ENCODE measurements at regions not wholly inside any gene's neighbourhood (a gene's known extent, or its start where the extent isn't known, plus 50 kb on each side); places are given as distances from the start of the nearest gene placed in this dataset.

DNA sequence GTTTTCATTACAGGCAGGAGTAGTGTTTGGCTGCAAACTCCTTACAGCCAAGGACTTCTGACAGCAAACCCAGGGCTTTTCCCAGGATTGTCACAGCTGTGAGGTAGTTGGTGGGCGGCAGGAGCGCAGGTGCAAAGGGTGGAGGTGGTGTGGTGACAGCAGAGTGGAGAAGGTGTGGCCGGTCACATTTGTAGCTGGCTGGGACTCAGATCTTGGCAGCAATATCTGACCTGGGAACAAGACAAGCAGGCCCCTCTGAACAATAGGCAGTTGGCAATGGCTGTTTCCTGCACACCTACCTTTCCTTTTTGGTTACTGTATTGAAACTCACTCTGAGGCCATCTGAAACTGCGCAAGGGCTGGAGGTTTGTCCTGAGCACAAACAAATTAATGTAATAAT is 327.3 kb downstream of the COG6 start:
- CTCF ChIA-PET: interaction anchor here (1.6 kb wide), 1 partner anchor 8 kb away, joined by 3 read pairs; no protein-coding TSS in a partner anchor
- no peak for TF ChIP-seq CTCF (IDR thresholded peaks at IDR 0.05; ENCODE audit: insufficient read depth, low read length, missing control alignments)
- H3K4me3 ChIP-seq (ENCODE audit: low read depth, low read length): no peak overlapping the region
- no peak for DNase-seq (ENCODE audit: low read depth, low spot score)
- POLR2A ChIA-PET: no interaction called here

- no peak for DNase-seq (ENCODE audit: low read depth, low spot score)
- ChIA-PET CTCF (no interaction called here), POLR2A (no interaction called here)
- TF ChIP-seq CTCF (IDR thresholded peaks at IDR 0.05; ENCODE audit: insufficient read depth, low read length, missing control alignments): no peak
- H3K4me3 ChIP-seq (ENCODE audit: low read depth, low read length): no peak overlapping the region
Measured at GRCh38 chr13:39985071-39985470, 329.6 kb downstream of the COG6 start.

DNA sequence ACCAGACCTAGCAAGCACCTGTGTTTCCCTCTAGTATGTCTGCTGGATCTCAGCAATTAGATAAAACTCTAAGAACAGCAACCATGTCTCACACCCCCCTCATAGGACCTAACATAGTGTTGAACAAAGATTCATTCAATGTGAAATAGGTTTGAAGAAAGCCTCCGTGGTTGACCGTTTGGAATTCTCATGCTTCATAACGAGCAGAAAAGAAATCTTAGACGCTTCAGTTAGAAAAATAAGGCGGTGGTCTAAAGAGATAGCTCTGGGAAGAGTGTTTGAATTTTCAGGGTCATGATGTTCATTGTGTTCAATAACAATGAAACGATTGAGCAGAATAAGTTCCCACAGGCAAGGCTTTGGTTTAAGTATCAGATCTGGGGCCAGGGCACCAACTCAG is 332.9 kb downstream of the COG6 start:
- CTCF ChIA-PET: no interaction called here
- DNase-seq (ENCODE audit: low read depth, low spot score): no peak
- POLR2A ChIA-PET: no interaction called here
- H3K4me3 ChIP-seq (ENCODE audit: low read depth, low read length): no peak overlapping the region
- TF ChIP-seq CTCF (IDR thresholded peaks at IDR 0.05; ENCODE audit: insufficient read depth, low read length, missing control alignments): no peak

- no peak for DNase-seq (ENCODE audit: low read depth, low spot score)
- no peak for TF ChIP-seq CTCF (IDR thresholded peaks at IDR 0.05; ENCODE audit: insufficient read depth, low read length, missing control alignments)
- no peak overlapping the region for H3K4me3 ChIP-seq (ENCODE audit: low read depth, low read length)
- ChIA-PET CTCF (no interaction called here), POLR2A (no interaction called here)
Measured at GRCh38 chr13:39998166-39998565, 342.7 kb downstream of the COG6 start.

GRCh38 chr13:40002016-40002415 is 346.6 kb downstream of the COG6 start:
- CTCF ChIA-PET: no interaction called here
- TF ChIP-seq CTCF (IDR thresholded peaks at IDR 0.05; ENCODE audit: insufficient read depth, low read length, missing control alignments): no peak
- H3K4me3 ChIP-seq (ENCODE audit: low read depth, low read length): no peak overlapping the region

DNA sequence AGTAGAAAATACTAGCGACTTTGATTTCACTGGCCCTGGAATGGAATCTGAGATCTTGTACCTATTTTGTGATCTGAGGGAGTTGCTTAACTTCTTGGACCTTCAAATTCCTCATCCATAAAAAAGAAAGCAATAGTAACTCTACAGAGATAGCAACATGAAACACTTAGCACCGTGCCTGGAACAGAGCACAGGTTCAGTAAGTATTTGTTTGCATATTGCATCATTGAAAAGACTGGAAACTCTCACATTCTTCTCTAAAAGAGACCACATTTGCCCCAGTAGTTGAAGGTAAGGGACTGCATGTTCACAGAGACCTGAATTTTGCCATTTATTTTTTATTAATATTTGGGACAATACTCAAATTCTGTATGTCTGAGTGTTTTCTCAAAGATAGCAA is 358.1 kb downstream of the COG6 start:
- DNase-seq (ENCODE audit: low read depth, low spot score): no peak
- H3K4me3 ChIP-seq (ENCODE audit: low read depth, low read length): no peak overlapping the region
- ChIA-PET CTCF (no interaction called here), POLR2A (no interaction called here)
- TF ChIP-seq CTCF (IDR thresholded peaks at IDR 0.05; ENCODE audit: insufficient read depth, low read length, missing control alignments): no peak

More at GRCh38 chr13:40002016-40002415, 346.6 kb downstream of the COG6 start:
- POLR2A ChIA-PET: no interaction called here
- DNase-seq (ENCODE audit: low read depth, low spot score): no peak
